Mesothelial cell of epicardium (in vitro differentiated cells): ENCODE measurements at regions not wholly inside any gene's neighbourhood (a gene's known extent, or its start where the extent isn't known, plus 50 kb on each side); places are given as distances from the start of the nearest gene placed in this dataset.

Source experiments
- DNase-seq, 2 experiments: peaks; one replicate each; pipeline ENCODE4 v3.0.0; 2021; ENCODE audit warnings: low spot score in 2 of 2; ENCODE audit not compliant: unreplicated experiment in 2 of 2
- H3K27ac Mint-ChIP-seq: 2 replicates; pipeline ENCODE4 v1.8.0; 2021; ENCODE audit warnings: mixed read lengths
- H3K27me3 Mint-ChIP-seq: 2 replicates; pipeline ENCODE4 v1.8.0; 2021; ENCODE audit warnings: low read depth, mixed read lengths
- H3K36me3 Mint-ChIP-seq: 2 replicates; pipeline ENCODE4 v1.8.0; 2021; ENCODE audit warnings: mixed read lengths
- H3K4me1 Mint-ChIP-seq: 2 replicates; pipeline ENCODE4 v1.8.0; 2021; ENCODE audit warnings: mixed read lengths
- H3K4me3 Mint-ChIP-seq: 2 replicates; pipeline ENCODE4 v1.8.0; 2021; ENCODE audit warnings: mild to moderate bottlenecking, moderate library complexity, mixed read lengths
- H3K9me3 Mint-ChIP-seq: 2 replicates; pipeline ENCODE4 v1.8.0; 2021; ENCODE audit warnings: mixed read lengths
- CTCF ChIP-seq: fragments of 200-600 bp; sonication (generic); IDR thresholded peaks from one replicate; pipeline ENCODE4 v1.5.0; 2021; ENCODE audit warnings: antibody characterized with exemption; ENCODE audit not compliant: unreplicated experiment

- no peak for TF ChIP-seq CTCF
- Mint-ChIP-seq H3K4me1 (no peaks in the 10 kb centered on the region), H3K36me3 (peaks cover 4% of the 10 kb centered on the region), H3K4me3 (no peak overlapping the region), H3K27me3 (no peaks in the 10 kb centered on the region), H3K27ac (no peak overlapping the region), H3K9me3 (peaks cover 79% of the 10 kb centered on the region)
- DNase-seq: no peak
Measured at GRCh38 chr5:110218981-110219380, 507.5 kb downstream of the TMEM232 start.

GRCh38 chr5:110219769-110220168 is 506.7 kb downstream of the TMEM232 start:
- TF ChIP-seq CTCF: no peak
- Mint-ChIP-seq H3K9me3 (peaks cover 77% of the 10 kb centered on the region), H3K4me1 (no peaks in the 10 kb centered on the region), H3K27ac (no peak overlapping the region), H3K36me3 (peaks cover 4% of the 10 kb centered on the region), H3K4me3 (no peak overlapping the region), H3K27me3 (no peaks in the 10 kb centered on the region)
- DNase-seq: no peak

- peaks cover 74% of the 10 kb centered on the region for H3K9me3 Mint-ChIP-seq
- no peak for DNase-seq
- no peaks in the 10 kb centered on the region for H3K27me3 Mint-ChIP-seq
- H3K4me1 Mint-ChIP-seq: no peaks in the 10 kb centered on the region
- no peak overlapping the region for H3K27ac Mint-ChIP-seq
- no peak for TF ChIP-seq CTCF
- H3K36me3 Mint-ChIP-seq: peaks cover 4% of the 10 kb centered on the region
- no peak overlapping the region for H3K4me3 Mint-ChIP-seq
Measured at GRCh38 chr5:110221036-110221435, 505.4 kb downstream of the TMEM232 start.

GRCh38 chr5:110224050-110224449 is 502.4 kb downstream of the TMEM232 start:
- H3K36me3 Mint-ChIP-seq: no peaks in the 10 kb centered on the region
- H3K9me3 Mint-ChIP-seq: peaks cover 68% of the 10 kb centered on the region
- no peak overlapping the region for H3K27ac Mint-ChIP-seq
- H3K4me3 Mint-ChIP-seq: no peak overlapping the region
- TF ChIP-seq CTCF: no peak
- DNase-seq: no peak
- H3K27me3 Mint-ChIP-seq: no peaks in the 10 kb centered on the region
- H3K4me1 Mint-ChIP-seq: no peaks in the 10 kb centered on the region

GRCh38 chr5:110225949-110226348 is 500.5 kb downstream of the TMEM232 start:
- Mint-ChIP-seq H3K4me3 (no peak overlapping the region), H3K27ac (no peak overlapping the region), H3K9me3 (peaks cover 74% of the 10 kb centered on the region), H3K36me3 (no peaks in the 10 kb centered on the region), H3K27me3 (no peaks in the 10 kb centered on the region), H3K4me1 (no peaks in the 10 kb centered on the region)
- no peak for TF ChIP-seq CTCF
- DNase-seq: no peak

GRCh38 chr5:110239786-110240185 is 486.7 kb downstream of the TMEM232 start:
- H3K36me3 Mint-ChIP-seq: no peaks in the 10 kb centered on the region
- peaks cover 6% of the 10 kb centered on the region for H3K4me1 Mint-ChIP-seq
- peak overlapping the region; percentile 8 for H3K27ac Mint-ChIP-seq
- H3K4me3 Mint-ChIP-seq: no peak overlapping the region
- DNase-seq: no peak
- TF ChIP-seq CTCF: no peak
- peaks cover 1% of the 10 kb centered on the region for H3K27me3 Mint-ChIP-seq
- peaks cover 10% of the 10 kb centered on the region for H3K9me3 Mint-ChIP-seq
